NB4 (cell line): ENCODE measurements at regions not wholly inside any gene's neighbourhood (a gene's known extent, or its start where the extent isn't known, plus 50 kb on each side); places are given as distances from the start of the nearest gene placed in this dataset.

Experiments
- DNase-seq: peaks from one replicate; pipeline ENCODE4 v3.0.0; 2010; ENCODE audit warnings: low read depth
- H3K4me3 ChIP-seq: one replicate; pipeline ENCODE4 v1.5.1; 2011; ENCODE audit warnings: mild to moderate bottlenecking, low read depth, low read length, moderate library complexity
- MYC ChIP-seq: IDR thresholded peaks from 2 replicates; pipeline ENCODE4 v1.6.1; 2011; ENCODE audit warnings: low read depth, low read length
- POLR2A ChIP-seq: IDR thresholded peaks from 2 replicates; pipeline ENCODE4 v1.6.1; 2011; ENCODE audit warnings: mild to moderate bottlenecking; ENCODE audit not compliant: insufficient read length; ENCODE audit errors: extremely low read depth
- TF ChIP-seq, protein P1 (sequence below): IDR thresholded peaks from 2 replicates; pipeline ENCODE4 v1.6.1; 2011; ENCODE audit warnings: low read depth, low read length
- TF ChIP-seq, protein P2 (sequence below): IDR thresholded peaks from one replicate; pipeline ENCODE4 v1.5.1; 2012; ENCODE audit warnings: low read depth, low read length

GRCh38 chr3:162161595-162161994, 665.0 kb downstream of the OTOL1 start:
- DNase-seq: no peak
- no peak for TF ChIP-seq POLR2A
- no peak for TF ChIP-seq MYC
- TF ChIP-seq, protein P1, sequence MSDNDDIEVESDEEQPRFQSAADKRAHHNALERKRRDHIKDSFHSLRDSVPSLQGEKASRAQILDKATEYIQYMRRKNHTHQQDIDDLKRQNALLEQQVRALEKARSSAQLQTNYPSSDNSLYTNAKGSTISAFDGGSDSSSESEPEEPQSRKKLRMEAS: no peak
- TF ChIP-seq, protein P2, sequence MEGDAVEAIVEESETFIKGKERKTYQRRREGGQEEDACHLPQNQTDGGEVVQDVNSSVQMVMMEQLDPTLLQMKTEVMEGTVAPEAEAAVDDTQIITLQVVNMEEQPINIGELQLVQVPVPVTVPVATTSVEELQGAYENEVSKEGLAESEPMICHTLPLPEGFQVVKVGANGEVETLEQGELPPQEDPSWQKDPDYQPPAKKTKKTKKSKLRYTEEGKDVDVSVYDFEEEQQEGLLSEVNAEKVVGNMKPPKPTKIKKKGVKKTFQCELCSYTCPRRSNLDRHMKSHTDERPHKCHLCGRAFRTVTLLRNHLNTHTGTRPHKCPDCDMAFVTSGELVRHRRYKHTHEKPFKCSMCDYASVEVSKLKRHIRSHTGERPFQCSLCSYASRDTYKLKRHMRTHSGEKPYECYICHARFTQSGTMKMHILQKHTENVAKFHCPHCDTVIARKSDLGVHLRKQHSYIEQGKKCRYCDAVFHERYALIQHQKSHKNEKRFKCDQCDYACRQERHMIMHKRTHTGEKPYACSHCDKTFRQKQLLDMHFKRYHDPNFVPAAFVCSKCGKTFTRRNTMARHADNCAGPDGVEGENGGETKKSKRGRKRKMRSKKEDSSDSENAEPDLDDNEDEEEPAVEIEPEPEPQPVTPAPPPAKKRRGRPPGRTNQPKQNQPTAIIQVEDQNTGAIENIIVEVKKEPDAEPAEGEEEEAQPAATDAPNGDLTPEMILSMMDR: no peak
- no peak overlapping the region for H3K4me3 ChIP-seq

GRCh38 chr3:162165346-162165745, 668.7 kb downstream of the OTOL1 start:
- no peak for DNase-seq
- TF ChIP-seq MYC (no peak), POLR2A (no peak)
- TF ChIP-seq, protein P1: no peak
- TF ChIP-seq, protein P2: no peak

GRCh38 chr3:162166543-162166942, 669.9 kb downstream of the OTOL1 start:
- no peak for DNase-seq
- TF ChIP-seq, protein P2: no peak
- TF ChIP-seq, protein P1: no peak
- no peak for TF ChIP-seq POLR2A
- TF ChIP-seq MYC: no peak

More at GRCh38 chr3:162165346-162165745, 668.7 kb downstream of the OTOL1 start:
- H3K4me3 ChIP-seq: no peak overlapping the region

DNA sequence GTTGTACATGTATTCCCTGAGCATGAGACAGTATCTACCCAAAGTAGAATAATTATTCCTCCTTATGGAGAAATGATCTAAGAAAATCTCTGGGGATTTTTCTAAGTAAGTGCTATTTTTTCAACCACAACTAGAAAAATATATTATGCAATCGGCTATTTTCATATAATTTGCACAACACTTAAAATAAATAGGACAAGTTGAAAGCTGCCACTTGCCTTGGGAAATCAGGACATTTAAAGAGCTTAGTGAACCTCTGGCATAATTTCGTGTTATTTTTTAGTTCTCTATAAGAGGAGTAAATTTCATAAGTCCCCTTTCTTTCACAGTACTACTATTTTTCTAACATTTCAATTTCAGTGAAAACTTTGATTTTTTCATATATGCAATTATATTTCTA, 672.1 kb downstream of the OTOL1 start:
- TF ChIP-seq, protein P2: no peak
- TF ChIP-seq, protein P1: no peak
- TF ChIP-seq MYC (no peak), POLR2A (no peak)
- no peak for DNase-seq
- no peak overlapping the region for H3K4me3 ChIP-seq

More at GRCh38 chr3:162166543-162166942, 669.9 kb downstream of the OTOL1 start:
- no peak overlapping the region for H3K4me3 ChIP-seq

- TF ChIP-seq MYC (no peak), POLR2A (no peak)
- TF ChIP-seq, protein P1: no peak
- TF ChIP-seq, protein P2: no peak
- H3K4me3 ChIP-seq: no peak overlapping the region
- no peak for DNase-seq
These were observed 674.0 kb downstream of the OTOL1 start for GRCh38 chr3:162170581-162170980.

GRCh38 chr3:162171970-162172369, 675.4 kb downstream of the OTOL1 start:
- DNase-seq: no peak
- no peak overlapping the region for H3K4me3 ChIP-seq
- TF ChIP-seq MYC: no peak
- TF ChIP-seq, protein P1: no peak
- TF ChIP-seq, protein P2: no peak
- no peak for TF ChIP-seq POLR2A
